ENCODE measurements at regions not wholly inside any gene's neighbourhood (a gene's known extent, or its start where the extent isn't known, plus 50 kb on each side); places are given as distances from the start of the nearest gene placed in this dataset.

DNA sequence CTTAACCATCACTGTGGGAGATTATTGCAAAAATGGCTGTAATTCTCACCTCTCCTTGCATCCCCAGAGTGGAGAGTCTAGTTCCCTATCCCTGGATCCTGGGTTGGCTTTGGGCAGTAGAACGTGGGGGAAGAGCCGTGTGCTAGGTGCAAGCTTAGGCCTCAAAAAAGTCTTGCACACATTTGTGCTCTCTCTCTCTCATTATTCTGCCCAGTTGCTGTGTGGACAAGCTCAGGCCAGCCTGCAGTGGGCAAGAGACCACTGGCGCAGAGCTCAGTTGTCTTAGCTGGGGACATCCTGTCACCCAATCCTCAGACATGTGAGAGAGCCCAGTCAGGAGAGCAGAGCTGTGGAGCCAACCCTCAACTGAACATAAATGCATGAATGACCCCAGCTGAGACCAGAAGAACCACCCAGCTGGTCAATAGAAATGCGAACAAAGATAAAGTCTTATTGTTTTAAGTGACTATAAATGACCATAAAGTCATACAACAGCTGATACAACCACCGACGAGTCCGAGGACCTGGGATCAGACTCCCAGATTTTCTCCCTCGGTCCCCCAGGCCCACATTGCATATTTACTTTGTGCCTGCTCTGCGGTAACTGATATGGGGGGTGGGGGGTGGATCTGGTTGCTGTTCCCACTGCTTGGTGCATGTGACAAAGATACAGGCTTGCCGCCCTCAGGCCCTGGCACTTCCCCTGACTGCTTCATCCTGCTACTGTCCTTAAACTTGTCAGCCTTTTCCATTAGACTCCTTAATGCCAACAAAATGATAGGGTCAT is 166.4 kb upstream of the MVB12B start:
- intact Hi-C loops (cut with DNase I) = no loop called here
- Histone ChIP-seq H3K27me3 (no peaks in the 10 kb centered on the region), H3K4me1 (no peaks in the 10 kb centered on the region), H3K4me3 (no peak overlapping the region), H3K27ac (no peak overlapping the region), H3K9me3 (no peaks in the 10 kb centered on the region), H3K36me3 (no peaks in the 10 kb centered on the region)
- no peak for DNase-seq
- no peak for ATAC-seq
- no CpG with 5 or more reads among the region's 10 CpGs for WGBS (ENCODE audit: insufficient coverage, low coverage, low lambda C conversion rate, missing lambda C conversion rate)
- TF ChIP-seq POLR2A (IDR thresholded peaks at IDR 0.05) = no peak
- no peak for TF ChIP-seq CTCF (IDR thresholded peaks at IDR 0.05)

- Histone ChIP-seq H3K36me3 (no peaks in the 10 kb centered on the region), H3K4me3 (no peak overlapping the region), H3K4me1 (no peaks in the 10 kb centered on the region), H3K9me3 (no peaks in the 10 kb centered on the region), H3K27ac (no peak overlapping the region), H3K27me3 (no peaks in the 10 kb centered on the region)
- intact Hi-C loops (cut with DNase I) = no loop called here
- TF ChIP-seq CTCF (IDR thresholded peaks at IDR 0.05) (no peak), POLR2A (IDR thresholded peaks at IDR 0.05) (no peak)
- WGBS (ENCODE audit: insufficient coverage, low coverage, low lambda C conversion rate, missing lambda C conversion rate) = 71% methylated on average over 1 of the region's 1 CpG
- no peak for ATAC-seq
- no peak for DNase-seq
These were observed 165.7 kb upstream of the MVB12B start for GRCh38 chr9:126160854-126161329.

GRCh38 chr9:126162611-126163381 is 163.8 kb upstream of the MVB12B start:
- no peaks in the 10 kb centered on the region for H3K27me3 ChIP-seq
- 95% methylated on average over 3 of the region's 18 CpGs for WGBS (ENCODE audit: insufficient coverage, low coverage, low lambda C conversion rate, missing lambda C conversion rate)
- H3K4me1 ChIP-seq = no peaks in the 10 kb centered on the region

GRCh38 chr9:126164796-126165525 is 161.7 kb upstream of the MVB12B start:
- 59% methylated on average over 11 of the region's 22 CpGs for WGBS (ENCODE audit: insufficient coverage, low coverage, low lambda C conversion rate, missing lambda C conversion rate)
- TF ChIP-seq CTCF (IDR thresholded peaks at IDR 0.05) = no peak
- TF ChIP-seq POLR2A (IDR thresholded peaks at IDR 0.05) = no peak
- Histone ChIP-seq H3K27ac (no peak overlapping the region), H3K4me3 (no peak overlapping the region), H3K27me3 (no peaks in the 10 kb centered on the region), H3K9me3 (no peaks in the 10 kb centered on the region), H3K36me3 (no peaks in the 10 kb centered on the region), H3K4me1 (no peaks in the 10 kb centered on the region)
- DNase-seq = no peak
- ATAC-seq = no peak
- intact Hi-C loops (cut with DNase I) = no loop called here

More at GRCh38 chr9:126162611-126163381, 163.8 kb upstream of the MVB12B start:
- ATAC-seq (peak in 1 of 4 donors; percentile 6), DNase-seq (peak in 1 of 3 donors; percentile 31)
- no peak overlapping the region for H3K4me3 ChIP-seq
- no peaks in the 10 kb centered on the region for H3K36me3 ChIP-seq
- TF ChIP-seq POLR2A (IDR thresholded peaks at IDR 0.05) = no peak
- intact Hi-C loops (cut with DNase I) = no loop called here
- H3K27ac ChIP-seq = no peak overlapping the region
- no peaks in the 10 kb centered on the region for H3K9me3 ChIP-seq

Data from right lobe of liver (tissue), 6 donors.